Prostate gland (tissue), 2 donors: ENCODE measurements at regions not wholly inside any gene's neighbourhood (a gene's known extent, or its start where the extent isn't known, plus 50 kb on each side); places are given as distances from the start of the nearest gene placed in this dataset.

Experiments
- POLR2A ChIP-seq: fragments of 450-650 bp; IDR thresholded peaks from one replicate; pipeline ENCODE4 v1.6.1; 2016; ENCODE audit warnings: antibody characterized with exemption, mild to moderate bottlenecking
- POLR2AphosphoS5 ChIP-seq: sonication (generic); formaldehyde crosslinking; IDR thresholded peaks from one replicate; pipeline ENCODE4 v1.6.1; 2017; ENCODE audit warnings: antibody characterized with exemption
- TF ChIP-seq, protein P1 (sequence below), 4 experiments: fragments of 200-600 bp in 2 of 4; fragments of 450-650 bp in 2 of 4; sonication (generic) in 2 of 4; IDR thresholded peaks; 1 replicate in 3 of 4; 2 replicates in 1 of 4; pipeline ENCODE4 v1.5.1; 2016 to 2019; ENCODE audit warnings: antibody characterized with exemption in 4 of 4, mild to moderate bottlenecking in 2 of 4, moderate library complexity in 2 of 4

DNA sequence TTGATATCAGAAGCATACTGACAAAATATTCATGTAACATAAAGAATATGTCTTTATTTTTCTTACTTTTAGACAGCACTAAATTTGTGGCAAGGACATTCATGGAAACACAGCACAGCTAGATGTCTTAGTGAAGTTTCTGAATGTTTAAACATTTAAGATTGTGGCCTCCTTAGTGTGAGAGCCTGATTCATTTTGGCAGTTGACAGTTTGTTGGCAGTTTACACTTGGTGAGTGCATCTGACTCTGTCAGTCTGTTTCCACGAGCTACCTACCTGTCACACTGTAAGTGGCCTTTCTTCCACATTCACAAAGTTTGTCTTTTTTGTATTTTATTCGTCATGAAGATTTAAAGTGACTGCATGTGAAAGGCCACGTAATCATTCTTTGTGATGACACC lies 436.8 kb downstream of the TUSC1 start:
- TF ChIP-seq, protein P1, sequence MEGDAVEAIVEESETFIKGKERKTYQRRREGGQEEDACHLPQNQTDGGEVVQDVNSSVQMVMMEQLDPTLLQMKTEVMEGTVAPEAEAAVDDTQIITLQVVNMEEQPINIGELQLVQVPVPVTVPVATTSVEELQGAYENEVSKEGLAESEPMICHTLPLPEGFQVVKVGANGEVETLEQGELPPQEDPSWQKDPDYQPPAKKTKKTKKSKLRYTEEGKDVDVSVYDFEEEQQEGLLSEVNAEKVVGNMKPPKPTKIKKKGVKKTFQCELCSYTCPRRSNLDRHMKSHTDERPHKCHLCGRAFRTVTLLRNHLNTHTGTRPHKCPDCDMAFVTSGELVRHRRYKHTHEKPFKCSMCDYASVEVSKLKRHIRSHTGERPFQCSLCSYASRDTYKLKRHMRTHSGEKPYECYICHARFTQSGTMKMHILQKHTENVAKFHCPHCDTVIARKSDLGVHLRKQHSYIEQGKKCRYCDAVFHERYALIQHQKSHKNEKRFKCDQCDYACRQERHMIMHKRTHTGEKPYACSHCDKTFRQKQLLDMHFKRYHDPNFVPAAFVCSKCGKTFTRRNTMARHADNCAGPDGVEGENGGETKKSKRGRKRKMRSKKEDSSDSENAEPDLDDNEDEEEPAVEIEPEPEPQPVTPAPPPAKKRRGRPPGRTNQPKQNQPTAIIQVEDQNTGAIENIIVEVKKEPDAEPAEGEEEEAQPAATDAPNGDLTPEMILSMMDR (IDR thresholded peaks at IDR 0.05) = no peak
- TF ChIP-seq POLR2A (no peak), POLR2AphosphoS5 (no peak)
